ENCODE measurements at regions not wholly inside any gene's neighbourhood (a gene's known extent, or its start where the extent isn't known, plus 50 kb on each side); places are given as distances from the start of the nearest gene placed in this dataset.
"Not testable (repeated sequence)": the region's sequence is repeated elsewhere in the genome, so short reads cannot be mapped to it uniquely, and the experiment has no call there.

DNA sequence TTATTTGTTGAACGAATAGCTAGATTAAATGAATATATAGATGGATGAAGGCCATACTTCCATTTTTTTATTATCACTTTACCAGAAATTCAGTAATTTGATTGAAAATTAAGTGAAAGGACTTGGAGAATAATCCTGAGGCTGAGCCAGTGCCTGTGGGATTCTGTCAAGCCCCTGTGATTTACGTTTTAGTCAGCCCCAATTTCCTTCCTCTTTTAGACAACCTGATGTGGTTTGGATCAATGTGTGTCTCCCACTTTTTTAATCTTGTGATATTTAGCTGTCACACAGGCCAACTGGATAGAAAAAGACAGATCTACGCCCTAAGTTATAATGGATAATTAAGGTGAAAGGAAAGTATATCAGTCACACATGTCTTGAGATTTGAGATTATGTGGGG lies 188.8 kb downstream of the EDN1 start:
- DNase-seq (ENCODE audit: low spot score) = no peak

DNA sequence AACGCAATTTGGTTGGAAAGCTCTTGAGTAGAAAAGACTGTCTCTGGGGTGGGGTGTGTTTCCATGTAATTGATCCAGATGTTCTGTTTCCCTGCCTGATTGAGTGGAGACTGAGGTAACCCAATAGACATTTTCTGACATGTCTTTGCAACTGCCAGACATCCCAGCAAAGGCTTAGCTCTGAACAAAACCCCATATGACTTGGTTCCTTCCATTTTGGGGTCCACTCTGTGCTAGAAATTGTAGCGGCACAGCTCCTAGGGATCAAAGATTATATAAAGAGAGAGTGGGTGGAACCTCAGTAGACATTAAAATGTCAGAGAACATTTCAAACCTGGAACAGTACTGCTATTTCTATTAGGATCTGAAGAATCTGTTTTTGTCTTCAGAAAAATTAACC lies 189.3 kb downstream of the EDN1 start:
- no peak for DNase-seq (ENCODE audit: low spot score)

DNA sequence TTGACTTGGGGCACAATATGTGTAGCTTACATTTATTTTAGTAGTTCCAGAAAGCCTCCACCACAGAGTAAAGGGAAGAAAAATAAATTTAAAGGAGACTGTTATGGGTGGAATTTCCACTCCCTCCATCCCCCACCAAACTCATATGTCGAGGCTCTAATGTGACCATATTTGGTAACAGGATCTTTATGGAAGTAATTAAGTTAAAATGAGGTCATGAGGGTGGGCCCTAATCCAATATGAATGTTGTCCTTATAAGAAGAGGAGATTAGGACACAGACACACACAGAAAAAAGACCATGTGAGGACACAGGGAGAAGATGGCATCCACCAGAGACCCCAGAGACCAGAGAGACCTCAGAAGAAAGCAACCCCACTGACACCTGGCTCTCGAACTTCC lies 189.7 kb downstream of the EDN1 start:
- DNase-seq (ENCODE audit: low spot score) = no peak

DNA sequence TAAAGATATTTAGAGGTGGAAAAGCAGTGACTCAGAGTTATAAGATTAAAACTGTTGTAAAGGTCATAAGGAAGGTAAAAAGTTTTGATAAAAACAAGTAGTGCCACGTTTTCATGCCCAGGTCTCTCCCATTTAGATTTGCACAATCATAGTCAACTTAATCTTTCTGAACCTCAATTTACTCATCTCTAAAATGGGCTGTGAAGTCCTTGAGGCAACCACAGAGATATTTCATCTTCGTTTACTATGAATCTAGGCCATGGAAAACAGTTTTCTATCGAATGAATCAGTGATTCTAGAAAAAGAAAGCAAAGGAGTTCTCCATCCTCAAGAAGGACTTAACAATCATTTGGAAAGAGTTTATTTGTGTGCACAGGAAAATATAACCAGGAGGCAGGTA lies 190.2 kb downstream of the EDN1 start:
- no peak for DNase-seq (ENCODE audit: low spot score)

DNA sequence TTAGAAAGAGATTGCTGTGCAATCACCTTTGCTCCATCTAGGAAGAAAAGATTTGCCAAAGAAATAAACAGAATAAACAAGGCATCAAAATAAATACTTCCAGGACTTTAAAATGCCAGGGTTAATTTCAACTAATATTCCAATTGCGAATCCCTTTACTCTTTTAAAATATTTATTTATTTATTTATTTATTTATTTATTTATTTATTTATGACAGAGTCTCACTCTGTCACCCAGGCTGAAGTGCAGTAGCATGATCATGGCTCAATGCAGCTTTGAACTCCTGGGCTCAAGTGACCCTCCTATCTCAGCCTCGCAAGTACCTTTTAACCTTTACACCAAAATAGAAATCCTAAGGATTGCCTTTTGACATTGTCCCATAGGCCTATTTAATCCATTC lies 191.1 kb downstream of the EDN1 start:
- no peak for DNase-seq (ENCODE audit: low spot score)

DNA sequence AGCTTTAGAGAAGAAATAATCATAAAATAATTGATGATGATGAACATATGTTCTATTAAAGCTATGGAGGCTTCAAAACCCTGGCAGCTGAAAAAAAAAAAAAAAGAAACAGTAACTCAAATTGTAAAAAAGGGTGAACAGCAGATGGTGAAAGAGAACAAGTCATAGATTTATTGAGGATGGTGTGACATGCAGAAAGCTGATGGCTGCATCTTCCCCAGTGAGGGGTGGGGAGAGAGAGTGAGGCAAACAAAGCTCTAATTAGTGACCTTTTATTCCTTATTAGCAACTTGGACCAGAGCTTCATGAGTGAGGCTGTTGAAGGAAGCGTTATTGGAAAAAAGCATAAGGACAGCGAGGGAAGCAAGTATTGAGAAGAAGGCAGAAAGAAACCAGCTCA lies 191.7 kb downstream of the EDN1 start:
- DNase-seq (ENCODE audit: low spot score) = no peak

DNA sequence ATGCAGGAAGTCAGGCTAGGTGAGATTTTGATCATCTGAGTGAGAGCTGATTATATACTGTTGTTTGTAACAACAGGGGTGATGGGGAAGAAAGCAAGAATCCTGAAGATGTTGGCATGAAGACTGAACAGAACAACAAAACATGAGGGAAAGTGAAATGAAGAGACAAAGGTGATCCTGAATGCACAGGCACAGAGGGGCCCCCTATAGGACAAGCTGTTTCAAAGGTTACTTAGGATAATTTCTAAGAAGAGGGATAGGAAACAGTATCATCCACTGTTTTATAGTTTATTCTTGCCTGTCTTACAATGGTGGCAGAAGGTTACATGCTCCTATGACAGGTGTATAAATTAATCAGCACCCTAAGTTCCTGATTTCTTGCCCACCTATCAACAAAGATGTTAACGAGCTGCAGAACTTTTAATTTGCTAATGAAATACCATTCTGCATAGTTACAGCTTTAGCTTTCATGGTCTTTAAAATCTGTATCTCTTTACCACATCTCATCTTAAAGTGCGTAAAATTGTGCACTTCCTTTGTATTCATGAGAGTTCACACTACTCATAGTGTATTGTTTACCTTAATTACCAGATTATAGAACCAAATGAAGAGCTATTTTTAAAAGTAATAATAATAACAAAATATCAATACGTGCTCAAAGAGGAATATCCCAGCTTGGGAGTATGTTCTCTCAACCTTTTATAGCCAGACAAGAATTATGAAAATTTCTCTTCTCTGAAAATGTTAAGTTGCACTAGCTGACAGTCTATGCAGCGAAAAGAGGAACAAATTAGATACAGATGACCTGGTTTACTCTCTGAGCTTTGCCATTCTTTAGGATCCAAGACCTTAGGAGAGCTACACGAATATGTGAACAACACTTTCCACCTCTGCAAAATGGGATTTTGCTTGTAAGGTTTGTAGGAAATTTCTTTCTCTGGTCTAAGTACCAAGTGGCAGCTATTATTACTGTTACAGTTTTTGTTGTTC lies 192.5 kb downstream of the EDN1 start:
- no peak for DNase-seq (ENCODE audit: low spot score)

DNA sequence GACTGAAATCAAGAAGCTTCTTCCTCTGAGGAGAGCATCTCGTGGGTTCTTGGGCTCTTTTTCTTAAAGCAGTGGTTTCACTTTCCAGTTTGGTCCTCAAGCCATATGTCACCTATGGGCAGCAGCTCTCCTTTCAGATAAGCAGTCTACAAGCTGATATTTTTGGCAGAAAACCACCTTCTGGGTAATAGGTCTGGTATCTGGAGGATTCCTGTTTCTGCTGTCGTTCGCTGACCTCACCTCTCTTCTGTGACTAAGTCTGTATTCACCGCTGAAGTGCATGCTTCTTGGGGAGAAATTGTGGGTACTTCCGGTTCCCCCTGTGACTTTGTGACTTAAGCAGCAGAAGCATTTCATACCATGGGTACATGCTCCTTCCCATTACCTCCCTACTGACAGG lies 193.6 kb downstream of the EDN1 start:
- no peak for DNase-seq (ENCODE audit: low spot score)

DNA sequence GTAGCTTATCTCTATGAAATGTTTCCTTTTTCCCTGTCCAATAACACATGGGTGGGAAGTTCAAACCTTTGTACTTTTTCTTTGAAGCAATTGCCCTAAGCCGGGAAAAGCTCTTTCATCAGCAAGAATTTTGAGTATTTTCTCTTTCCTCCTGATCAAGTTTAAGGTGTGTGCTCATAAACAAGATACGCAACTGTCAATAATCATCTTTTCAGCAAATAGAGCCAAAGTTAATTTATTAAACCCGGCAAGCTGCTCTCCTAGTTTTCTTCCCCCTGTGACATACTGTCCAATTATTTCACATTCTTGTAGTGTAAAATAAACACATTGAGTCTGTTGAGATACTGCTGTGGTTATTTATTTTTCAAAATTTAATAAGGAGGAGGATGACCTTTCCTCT lies 194.4 kb downstream of the EDN1 start:
- DNase-seq (ENCODE audit: low spot score) = no peak

DNA sequence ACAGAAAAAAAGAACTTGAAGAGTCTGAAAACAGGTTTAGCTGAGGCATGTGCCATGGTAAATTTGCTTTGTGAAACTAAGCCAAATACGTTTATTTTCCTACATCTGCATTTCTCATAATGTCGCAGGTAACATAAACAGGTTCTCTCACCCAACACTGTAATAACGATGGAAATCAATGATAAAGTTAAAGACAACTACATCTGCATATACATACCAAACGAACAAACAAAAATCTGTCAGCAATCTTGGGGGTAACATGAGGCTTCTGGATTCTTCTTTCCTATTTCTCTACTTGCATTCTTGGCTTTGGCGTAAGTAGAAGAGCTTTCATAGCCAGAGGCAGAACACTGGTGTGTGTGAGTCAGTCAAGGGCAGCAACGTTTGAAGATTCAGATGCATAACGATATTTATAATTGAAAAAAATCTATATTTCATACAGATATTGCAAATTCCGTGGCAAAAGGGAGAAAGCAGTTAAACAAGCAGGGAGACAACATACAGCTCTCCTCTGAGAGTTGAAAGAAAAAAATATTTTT lies 195.1 kb downstream of the EDN1 start:
- no peak for DNase-seq (ENCODE audit: low spot score)

DNA sequence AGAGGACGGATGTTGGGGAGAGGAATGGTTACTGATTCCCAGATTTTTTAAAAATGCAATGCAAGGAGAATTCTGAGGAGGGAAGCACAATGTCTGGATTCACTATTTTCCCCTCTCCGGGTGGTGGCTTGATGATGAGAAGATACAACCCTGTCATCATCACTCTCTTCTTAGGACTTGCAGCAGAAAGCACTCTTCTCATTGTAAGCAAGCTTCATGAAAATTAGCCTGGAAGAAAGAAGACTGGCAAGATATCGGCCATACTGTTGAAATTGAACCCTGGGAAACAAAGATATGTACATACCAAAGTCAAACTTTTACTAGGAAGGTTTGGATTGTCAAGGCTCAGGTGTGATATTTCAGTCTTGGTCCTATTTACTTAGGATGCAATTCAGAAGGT lies 195.7 kb downstream of the EDN1 start:
- no peak for DNase-seq (ENCODE audit: low spot score)

DNA sequence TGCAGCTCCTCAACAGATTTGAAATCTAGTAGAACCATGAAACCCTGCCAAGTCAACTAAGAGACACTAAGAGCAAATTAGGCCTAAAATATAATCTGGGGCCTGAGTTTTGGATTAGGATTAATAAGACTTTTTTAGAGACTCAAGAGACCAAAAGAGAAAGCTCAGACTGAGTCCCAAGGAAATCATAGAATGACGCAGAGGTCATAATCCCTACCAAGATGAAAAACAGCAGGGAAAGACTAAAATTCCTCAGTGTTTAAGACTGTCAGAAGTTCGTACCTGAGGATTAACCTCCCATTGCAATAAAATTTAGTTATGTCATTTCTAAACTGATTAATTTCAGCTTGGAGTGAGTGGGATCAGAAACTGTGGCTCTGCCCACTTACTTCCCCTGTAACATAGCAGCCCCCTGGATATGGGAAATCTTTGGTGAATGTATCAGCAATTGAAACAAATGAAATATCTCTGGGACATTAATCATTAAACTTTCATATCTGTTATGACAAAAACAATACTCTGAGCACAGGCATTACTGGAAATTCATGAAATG lies 200.3 kb downstream of the EDN1 start:
- no peak for DNase-seq (ENCODE audit: low spot score)

DNA sequence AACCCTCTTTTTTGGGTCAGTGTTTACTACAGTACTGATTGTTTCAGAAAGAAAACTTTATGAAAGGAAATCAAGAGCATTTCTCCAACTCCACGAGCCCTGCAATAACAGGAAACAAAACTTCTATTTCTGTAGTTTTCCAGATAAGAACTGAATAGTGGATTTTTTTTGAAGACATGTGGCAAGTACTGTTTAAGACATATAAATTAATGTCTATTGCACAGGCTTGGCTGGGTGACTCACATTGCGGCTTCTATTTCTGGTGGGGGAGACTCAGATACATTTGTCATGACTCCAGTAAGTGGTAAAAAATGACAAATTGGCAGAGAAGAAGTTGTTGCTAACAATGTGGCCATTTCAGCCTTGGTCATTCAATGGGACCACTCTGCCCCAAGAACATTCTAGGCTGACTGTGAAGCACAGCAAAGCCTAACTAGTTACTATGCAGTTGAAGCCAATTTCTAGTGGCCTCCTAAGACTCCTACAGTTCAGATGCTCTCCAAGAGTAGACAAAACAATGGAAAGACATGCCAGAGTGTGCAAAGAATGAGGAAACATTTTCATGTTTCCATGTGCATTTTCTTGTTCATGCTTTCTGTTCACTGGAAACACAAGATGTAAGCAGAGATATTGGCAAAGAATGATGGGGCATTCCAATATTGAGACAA lies 200.9 kb downstream of the EDN1 start:
- DNase-seq (ENCODE audit: low spot score) = no peak

DNA sequence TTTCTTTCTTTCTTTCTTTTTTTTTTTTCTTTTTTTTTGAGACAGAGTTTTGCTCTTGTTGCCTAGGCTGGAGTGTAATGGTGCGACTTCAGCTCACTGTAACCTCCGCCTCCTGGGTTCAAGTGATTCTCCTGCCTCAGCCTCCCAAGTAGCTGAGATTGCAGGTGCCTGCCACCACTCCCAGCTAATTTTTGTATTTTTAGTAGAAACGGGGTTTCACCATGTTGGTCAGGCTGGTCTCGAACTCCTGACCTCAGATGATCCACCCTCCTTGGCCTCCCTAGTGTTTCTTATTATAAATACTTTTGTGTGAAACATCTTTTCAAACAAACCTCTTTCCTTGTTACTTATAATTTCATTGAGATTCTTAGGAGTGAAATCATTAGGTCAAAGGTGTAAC lies 202.8 kb downstream of the EDN1 start:
- DNase-seq (ENCODE audit: low spot score) = not testable (repeated sequence)

DNA sequence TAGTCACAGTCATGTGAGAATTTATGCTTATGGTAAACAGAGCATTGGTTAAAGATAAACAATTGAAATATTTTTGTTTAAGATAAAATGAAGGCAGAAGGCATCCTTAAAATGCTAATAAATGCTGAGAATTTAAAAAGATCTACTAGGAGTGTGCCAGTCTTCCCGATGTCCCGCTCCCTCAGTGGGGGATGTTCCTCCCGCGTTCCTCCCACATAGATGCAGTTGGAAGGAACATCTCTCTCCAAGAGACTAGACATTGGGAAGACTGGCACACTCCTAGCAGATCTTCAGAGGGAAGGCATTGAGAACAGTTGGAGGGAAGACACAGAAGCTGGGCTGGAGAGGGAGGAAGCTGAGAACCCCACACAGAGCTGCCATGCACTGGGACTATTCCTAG lies 203.3 kb downstream of the EDN1 start:
- no peak for DNase-seq (ENCODE audit: low spot score)

DNA sequence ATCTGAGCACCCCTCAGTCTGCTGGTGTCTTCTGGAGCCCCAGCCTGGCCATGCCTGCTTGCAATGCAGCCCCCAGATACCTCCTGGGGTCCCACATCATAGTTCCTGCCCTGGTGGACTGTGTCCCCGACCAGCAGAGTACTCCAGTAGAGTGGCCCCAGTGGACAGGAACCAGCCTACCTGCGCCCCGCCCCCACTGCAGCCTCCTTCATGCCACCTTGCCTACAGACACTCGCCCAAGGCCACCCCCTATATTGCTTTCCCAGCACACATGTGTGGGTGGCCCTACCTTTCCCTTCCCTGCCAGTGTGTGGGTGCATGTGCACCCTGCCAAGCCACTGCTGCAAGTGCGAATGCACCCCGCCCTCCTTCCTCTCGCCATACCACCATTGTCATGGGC lies 204.0 kb downstream of the EDN1 start:
- DNase-seq (ENCODE audit: low spot score) = no peak

DNA sequence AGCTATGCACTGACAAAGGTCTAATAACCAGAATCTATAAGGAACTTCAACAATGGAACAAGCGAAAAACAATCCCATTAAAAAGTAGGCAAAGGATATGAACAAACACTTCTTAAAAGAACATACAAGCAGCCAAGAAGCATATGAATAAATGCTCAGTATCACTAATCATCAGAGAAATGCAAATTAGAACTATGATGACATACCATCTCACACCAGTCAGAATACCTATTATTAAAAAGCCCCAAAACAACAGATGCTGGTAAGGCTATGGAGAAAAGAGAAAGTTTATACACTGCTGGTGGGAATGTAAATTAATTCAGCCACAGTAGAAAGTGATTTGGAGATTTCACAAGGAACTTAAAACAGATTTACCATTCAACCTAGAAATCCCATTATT lies 211.8 kb downstream of the EDN1 start:
- no peak for DNase-seq (ENCODE audit: low spot score)

DNA sequence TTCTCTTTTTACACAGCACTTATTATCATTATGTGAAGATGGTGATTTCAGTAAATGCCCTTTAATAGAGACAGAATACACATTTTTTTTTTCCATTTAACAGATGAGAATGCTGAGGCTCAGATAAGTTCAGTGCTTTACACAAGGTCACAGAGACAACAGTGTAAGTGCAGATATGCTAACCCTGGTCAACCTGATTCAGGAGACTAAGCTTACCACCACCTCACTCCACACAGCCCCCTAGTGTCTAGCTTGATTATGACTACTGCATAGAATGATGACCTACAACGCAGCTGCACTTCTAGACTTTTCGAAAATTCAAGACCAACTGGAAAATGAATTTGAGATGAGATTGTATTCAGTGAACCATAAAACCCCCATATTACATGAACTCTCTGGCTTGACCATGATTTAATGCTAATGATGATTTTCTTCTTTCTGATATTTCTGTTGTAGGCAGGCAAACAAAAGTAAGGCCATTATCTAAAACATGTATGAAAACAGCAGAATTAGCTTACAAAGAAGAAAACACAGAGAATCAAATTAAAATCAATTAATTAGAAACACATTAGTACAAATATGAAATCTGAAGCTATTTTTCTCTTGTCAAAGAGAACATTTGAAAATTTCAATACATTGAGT lies 212.1 kb upstream of the PHACTR1 start:
- no peak for DNase-seq (ENCODE audit: low spot score)

DNA sequence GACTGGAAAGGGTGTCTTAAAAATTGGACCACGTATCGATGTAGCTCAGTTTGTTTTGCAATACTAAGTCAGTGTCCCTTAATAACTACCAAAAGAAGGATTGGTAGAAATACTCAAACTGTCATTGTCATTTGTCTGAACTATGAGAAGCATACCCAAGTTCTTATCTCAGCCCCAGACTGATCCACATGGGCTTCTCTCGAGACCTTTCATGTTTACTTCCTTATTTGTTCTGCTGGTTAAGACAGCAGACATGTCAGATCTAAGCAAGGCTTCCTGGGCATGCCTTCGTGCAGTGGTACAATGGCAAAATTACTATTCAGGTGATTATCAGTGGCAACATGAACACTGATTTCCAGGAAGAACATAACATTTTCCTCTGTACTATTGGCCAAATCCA lies 211.1 kb upstream of the PHACTR1 start:
- no peak for DNase-seq (ENCODE audit: low spot score)

DNA sequence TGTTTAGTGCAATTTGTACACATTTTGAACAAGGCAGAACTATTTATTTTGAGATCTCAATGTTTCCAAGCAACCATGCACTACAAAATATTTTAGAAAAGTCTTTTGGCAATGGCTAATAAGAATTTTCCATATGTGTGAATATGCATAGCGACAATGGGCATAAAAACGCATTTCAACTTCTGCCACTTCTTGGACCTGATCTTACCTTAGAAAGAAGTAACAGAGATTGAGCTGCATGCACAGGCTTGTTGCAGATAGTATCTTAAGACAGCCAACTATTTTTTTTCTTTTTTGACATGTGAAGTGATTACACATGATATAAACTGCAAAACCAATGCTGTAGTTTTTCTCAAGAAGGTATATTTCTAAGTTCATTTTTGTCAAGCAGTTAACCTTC lies 210.4 kb upstream of the PHACTR1 start:
- no peak for DNase-seq (ENCODE audit: low spot score)

DNA sequence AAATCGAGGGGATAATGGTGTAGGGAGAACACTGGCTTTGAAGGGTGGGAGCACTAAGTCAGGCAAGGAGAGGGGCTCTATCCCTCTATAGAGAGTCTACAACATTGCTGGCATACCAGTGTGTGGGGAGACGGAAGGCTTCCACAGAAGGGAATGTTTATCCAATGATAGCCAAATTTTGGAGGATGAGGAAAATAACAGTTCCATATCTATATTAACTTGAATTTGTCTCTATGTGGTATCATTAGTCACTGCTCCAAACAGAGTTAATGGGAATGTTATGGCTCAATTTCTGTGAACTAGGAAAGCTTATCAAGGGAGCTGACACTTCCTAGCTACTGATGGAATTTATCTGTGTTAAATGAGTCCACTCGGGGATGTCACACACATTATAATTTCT lies 208.9 kb upstream of the PHACTR1 start:
- no peak for DNase-seq (ENCODE audit: low spot score)

DNA sequence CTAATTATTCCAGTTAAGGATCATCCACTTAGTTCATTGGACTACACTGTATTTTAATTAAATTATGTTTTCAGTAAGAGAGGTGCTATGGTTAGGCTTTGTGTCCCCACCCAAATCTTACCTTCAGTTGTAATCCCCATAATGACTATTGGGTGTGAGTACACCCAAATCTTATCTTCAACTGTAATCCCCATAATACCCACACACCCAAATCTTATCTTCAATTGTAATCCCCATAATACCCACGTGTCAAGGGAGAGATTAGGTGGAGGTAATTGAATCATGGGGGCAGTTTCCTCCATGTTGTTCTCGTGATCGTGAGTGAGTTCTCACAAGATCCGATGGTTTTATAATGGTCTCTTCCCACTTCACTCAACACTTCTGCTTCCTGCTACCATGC lies 208.0 kb upstream of the PHACTR1 start:
- no peak for DNase-seq (ENCODE audit: low spot score)

DNA sequence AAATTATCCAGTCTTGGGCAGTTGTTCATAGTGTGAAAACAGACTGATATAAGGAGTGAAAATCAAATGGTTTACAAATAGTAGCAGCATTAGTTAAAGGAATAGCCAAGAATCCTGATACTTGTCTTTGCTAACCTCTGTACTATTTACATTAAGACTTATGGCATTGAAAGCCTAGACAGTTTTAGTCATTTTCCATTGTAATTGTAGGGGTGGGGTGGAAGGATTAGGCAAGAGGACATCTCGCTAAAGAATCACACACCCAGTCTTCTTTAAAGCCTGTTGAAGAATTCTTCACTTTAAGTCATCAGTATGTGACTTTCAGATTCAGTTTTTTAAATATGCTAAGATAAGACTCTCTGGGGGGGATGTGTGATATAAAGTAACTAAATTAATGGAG lies 207.5 kb upstream of the PHACTR1 start:
- no peak for DNase-seq (ENCODE audit: low spot score)
